ENCODE measurements at regions not wholly inside any gene's neighbourhood (a gene's known extent, or its start where the extent isn't known, plus 50 kb on each side); places are given as distances from the start of the nearest gene placed in this dataset.
A peak's percentile ranks its signal among the peaks of the same experiment; 100 is the strongest.

DNA sequence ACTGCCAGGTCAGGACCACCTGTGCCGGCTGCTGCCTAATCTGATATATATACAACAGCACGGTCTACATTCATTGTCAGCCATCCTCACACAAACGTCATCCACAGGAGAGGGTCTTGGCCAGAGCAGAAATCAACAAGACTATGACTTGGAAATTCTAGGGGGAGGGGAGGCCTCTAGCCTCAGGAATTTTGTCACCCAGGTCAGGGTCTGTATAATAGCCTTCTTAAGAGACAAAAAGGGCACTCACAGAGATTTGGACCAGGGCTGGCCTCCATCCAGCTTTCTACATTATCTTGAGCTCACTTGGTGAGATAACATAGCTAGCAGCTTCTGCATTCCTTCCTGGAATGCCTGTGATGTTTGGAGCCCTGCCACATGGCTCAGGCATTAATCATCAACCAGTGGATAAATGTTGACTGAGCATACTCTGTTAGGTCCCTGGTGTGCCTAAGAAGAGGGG is 50.4 kb upstream of the CTIF start:
- DNase-seq (ENCODE audit: insufficient read length, low spot score, missing footprints), result no peak
- Histone ChIP-seq H4K20me1 (ENCODE audit: insufficient read depth, low read length) (no peaks in the 10 kb centered on the region), H3K79me2 (ENCODE audit: insufficient read depth, low read length) (no peaks in the 10 kb centered on the region), H3K4me2 (ENCODE audit: insufficient read depth, low read length) (peak overlapping the region; percentile 37), H3K9me3 (ENCODE audit: low read depth, low read length) (no peaks in the 10 kb centered on the region), H3K36me3 (ENCODE audit: insufficient read depth, low read length) (no peaks in the 10 kb centered on the region), H2AFZ (ENCODE audit: low read length) (no peak overlapping the region), H3K4me3 (ENCODE audit: insufficient read depth, low read length) (no peak overlapping the region), H3K4me1 (ENCODE audit: insufficient read depth, low read length) (peaks cover 45% of the 10 kb centered on the region), H3K27me3 (ENCODE audit: insufficient read depth, low read length) (no peaks in the 10 kb centered on the region), H3K27ac (ENCODE audit: low read depth, low read length) (peak overlapping the region; percentile 35)
- TF ChIP-seq, protein P1, sequence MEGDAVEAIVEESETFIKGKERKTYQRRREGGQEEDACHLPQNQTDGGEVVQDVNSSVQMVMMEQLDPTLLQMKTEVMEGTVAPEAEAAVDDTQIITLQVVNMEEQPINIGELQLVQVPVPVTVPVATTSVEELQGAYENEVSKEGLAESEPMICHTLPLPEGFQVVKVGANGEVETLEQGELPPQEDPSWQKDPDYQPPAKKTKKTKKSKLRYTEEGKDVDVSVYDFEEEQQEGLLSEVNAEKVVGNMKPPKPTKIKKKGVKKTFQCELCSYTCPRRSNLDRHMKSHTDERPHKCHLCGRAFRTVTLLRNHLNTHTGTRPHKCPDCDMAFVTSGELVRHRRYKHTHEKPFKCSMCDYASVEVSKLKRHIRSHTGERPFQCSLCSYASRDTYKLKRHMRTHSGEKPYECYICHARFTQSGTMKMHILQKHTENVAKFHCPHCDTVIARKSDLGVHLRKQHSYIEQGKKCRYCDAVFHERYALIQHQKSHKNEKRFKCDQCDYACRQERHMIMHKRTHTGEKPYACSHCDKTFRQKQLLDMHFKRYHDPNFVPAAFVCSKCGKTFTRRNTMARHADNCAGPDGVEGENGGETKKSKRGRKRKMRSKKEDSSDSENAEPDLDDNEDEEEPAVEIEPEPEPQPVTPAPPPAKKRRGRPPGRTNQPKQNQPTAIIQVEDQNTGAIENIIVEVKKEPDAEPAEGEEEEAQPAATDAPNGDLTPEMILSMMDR (IDR thresholded peaks at IDR 0.05; ENCODE audit: extremely low read depth, low read depth, low read length), result no peak

DNA sequence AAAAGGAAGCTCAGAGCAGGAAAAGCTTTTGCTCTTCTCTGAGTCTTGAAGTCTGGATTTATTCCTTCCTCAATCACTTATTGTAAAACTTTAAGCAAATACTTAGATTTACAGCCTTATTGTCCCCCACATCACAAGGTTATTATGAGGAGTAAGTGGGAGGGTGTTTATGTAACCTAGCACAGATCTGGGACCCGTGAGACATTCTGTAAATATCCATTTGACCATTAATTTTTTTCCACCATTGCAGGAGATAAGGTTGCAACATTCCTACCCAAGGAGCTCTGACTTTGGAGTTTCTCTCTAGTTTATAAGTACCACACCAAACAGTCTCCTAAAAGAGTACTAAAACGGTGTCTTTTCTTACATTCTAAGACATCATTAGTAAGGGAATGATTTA is 52.1 kb upstream of the CTIF start:
- H2AFZ ChIP-seq (ENCODE audit: low read length), result peak overlapping the region; percentile 32
- TF ChIP-seq, protein P1 (IDR thresholded peaks at IDR 0.05; ENCODE audit: extremely low read depth, low read depth, low read length), result no peak
- peaks cover 44% of the 10 kb centered on the region for H3K4me1 ChIP-seq (ENCODE audit: insufficient read depth, low read length)
- peaks cover 2% of the 10 kb centered on the region for H3K27me3 ChIP-seq (ENCODE audit: insufficient read depth, low read length)
- peak overlapping the region; percentile 5 for H3K4me3 ChIP-seq (ENCODE audit: insufficient read depth, low read length)
- no peaks in the 10 kb centered on the region for H3K79me2 ChIP-seq (ENCODE audit: insufficient read depth, low read length)
- no peaks in the 10 kb centered on the region for H3K9me3 ChIP-seq (ENCODE audit: low read depth, low read length)
- DNase-seq (ENCODE audit: insufficient read length, low spot score, missing footprints), result no peak
- no peaks in the 10 kb centered on the region for H4K20me1 ChIP-seq (ENCODE audit: insufficient read depth, low read length)
- H3K36me3 ChIP-seq (ENCODE audit: insufficient read depth, low read length), result no peaks in the 10 kb centered on the region
- peak overlapping the region; percentile 83 for H3K27ac ChIP-seq (ENCODE audit: low read depth, low read length)
- peak overlapping the region; percentile 45 for H3K4me2 ChIP-seq (ENCODE audit: insufficient read depth, low read length)

DNA sequence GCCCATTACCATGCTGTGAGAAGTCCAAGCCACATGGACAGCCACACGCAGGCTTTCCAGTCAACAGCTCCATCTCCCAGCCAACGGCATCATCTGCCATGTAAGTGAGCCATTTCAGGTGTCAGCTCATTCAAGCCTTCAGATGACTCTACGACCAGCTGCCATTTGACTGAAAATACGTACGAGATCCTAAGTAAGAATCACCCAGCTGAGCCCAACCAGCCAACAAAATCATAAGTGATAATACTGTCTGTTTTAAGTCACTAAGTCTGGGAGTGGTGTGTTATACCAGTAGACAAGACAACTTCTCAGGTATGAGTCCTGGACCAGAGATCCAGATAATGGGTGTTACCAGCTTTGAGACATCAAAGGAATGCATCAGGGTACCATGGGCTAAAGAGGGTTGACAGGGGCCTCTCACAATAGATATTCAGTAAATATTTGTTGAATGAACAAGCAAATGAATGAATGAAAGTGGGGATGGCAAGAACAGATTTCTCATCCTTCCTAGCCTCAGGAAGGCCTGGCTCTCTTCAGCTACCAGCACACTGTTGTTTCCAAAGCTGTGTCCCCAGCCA is 52.9 kb upstream of the CTIF start:
- Histone ChIP-seq H4K20me1 (ENCODE audit: insufficient read depth, low read length) (no peaks in the 10 kb centered on the region), H3K4me3 (ENCODE audit: insufficient read depth, low read length) (no peak overlapping the region), H3K27me3 (ENCODE audit: insufficient read depth, low read length) (peaks cover 2% of the 10 kb centered on the region), H3K4me2 (ENCODE audit: insufficient read depth, low read length) (peak overlapping the region; percentile 45), H3K79me2 (ENCODE audit: insufficient read depth, low read length) (no peaks in the 10 kb centered on the region), H3K27ac (ENCODE audit: low read depth, low read length) (peak overlapping the region; percentile 83), H3K4me1 (ENCODE audit: insufficient read depth, low read length) (peaks cover 40% of the 10 kb centered on the region), H3K36me3 (ENCODE audit: insufficient read depth, low read length) (no peaks in the 10 kb centered on the region), H3K9me3 (ENCODE audit: low read depth, low read length) (no peaks in the 10 kb centered on the region), H2AFZ (ENCODE audit: low read length) (peak overlapping the region; percentile 32)
- no peak for DNase-seq (ENCODE audit: insufficient read length, low spot score, missing footprints)
- TF ChIP-seq, protein P1 (IDR thresholded peaks at IDR 0.05; ENCODE audit: extremely low read depth, low read depth, low read length), result no peak

DNA sequence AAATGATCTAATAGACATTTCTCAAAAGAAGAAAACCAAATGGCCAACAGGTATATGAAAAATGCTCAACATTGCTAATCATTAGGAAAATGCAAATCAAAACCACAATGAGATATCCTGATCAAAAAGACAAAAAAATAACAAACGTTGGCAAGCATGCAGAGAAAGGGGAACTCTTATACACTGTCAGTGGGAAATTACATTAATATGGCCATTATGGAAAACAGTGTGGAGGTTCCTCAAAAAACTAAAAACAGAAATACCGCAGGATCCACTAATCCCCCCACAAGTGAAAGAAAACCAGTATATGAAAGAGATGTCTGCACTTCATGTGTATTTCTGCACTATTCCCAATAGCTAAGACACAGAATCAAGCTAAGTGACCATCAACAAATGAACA is 57.7 kb upstream of the CTIF start:
- no peak overlapping the region for H3K27ac ChIP-seq (ENCODE audit: low read depth, low read length)
- DNase-seq (ENCODE audit: insufficient read length, low spot score, missing footprints), result no peak
- H3K27me3 ChIP-seq (ENCODE audit: insufficient read depth, low read length), result peaks cover 2% of the 10 kb centered on the region
- peaks cover 4% of the 10 kb centered on the region for H3K4me1 ChIP-seq (ENCODE audit: insufficient read depth, low read length)
- H3K36me3 ChIP-seq (ENCODE audit: insufficient read depth, low read length), result no peaks in the 10 kb centered on the region
- TF ChIP-seq, protein P1 (IDR thresholded peaks at IDR 0.05; ENCODE audit: extremely low read depth, low read depth, low read length), result no peak
- no peaks in the 10 kb centered on the region for H4K20me1 ChIP-seq (ENCODE audit: insufficient read depth, low read length)
- no peak overlapping the region for H2AFZ ChIP-seq (ENCODE audit: low read length)
- H3K4me2 ChIP-seq (ENCODE audit: insufficient read depth, low read length), result no peak overlapping the region
- H3K4me3 ChIP-seq (ENCODE audit: insufficient read depth, low read length), result no peak overlapping the region
- H3K9me3 ChIP-seq (ENCODE audit: low read depth, low read length), result no peaks in the 10 kb centered on the region
- no peaks in the 10 kb centered on the region for H3K79me2 ChIP-seq (ENCODE audit: insufficient read depth, low read length)
